Aorta (tissue), 5 donors: ENCODE measurements at regions not wholly inside any gene's neighbourhood (a gene's known extent, or its start where the extent isn't known, plus 50 kb on each side); places are given as distances from the start of the nearest gene placed in this dataset.

Source experiments
- ATAC-seq: fragments of 200-7000 bp; cut with Tn5 transposase; one replicate; pipeline ENCODE4 v1.9.1; 2022; ENCODE audit warnings: moderate library complexity; ENCODE audit not compliant: low FRiP score
- DNase-seq, 2 donors: peaks; one replicate each; pipeline ENCODE4 v3.0.0-alpha.2; 2020
- H3K27ac ChIP-seq, 2 donors: one replicate each; pipeline ENCODE4 v1.5.1; 2013; ENCODE audit warnings: low read length in 2 of 2, mild to moderate bottlenecking in 2 of 2, moderate library complexity in 2 of 2, control low read depth in 1 of 2, inconsistent platforms in 1 of 2, low read depth in 1 of 2
- H3K27me3 ChIP-seq, 2 donors: one replicate each; pipeline ENCODE4 v1.6.1; 2013; ENCODE audit warnings: control low read depth in 1 of 2, low read length in 1 of 2, mild to moderate bottlenecking in 1 of 2, moderate library complexity in 1 of 2; ENCODE audit not compliant: insufficient read depth in 2 of 2, control insufficient read depth in 1 of 2
- H3K36me3 ChIP-seq, 2 donors: one replicate each; pipeline ENCODE4 v1.6.1; 2013; ENCODE audit warnings: control low read depth in 1 of 2, low read length in 1 of 2, mild to moderate bottlenecking in 1 of 2; ENCODE audit not compliant: insufficient read depth in 2 of 2, control insufficient read depth in 1 of 2
- H3K4me1 ChIP-seq, 2 donors: one replicate each; pipeline ENCODE4 v1.6.1; 2013; ENCODE audit warnings: low read length in 2 of 2, control low read depth in 1 of 2, mild to moderate bottlenecking in 1 of 2, moderate library complexity in 1 of 2; ENCODE audit not compliant: insufficient read depth in 2 of 2, control insufficient read depth in 1 of 2
- H3K4me3 ChIP-seq, 2 donors: one replicate each; pipeline ENCODE4 v1.5.1; 2013; ENCODE audit warnings: low read length in 2 of 2, control low read depth in 1 of 2, mild to moderate bottlenecking in 1 of 2
- H3K9me3 ChIP-seq: one replicate; pipeline ENCODE4 v1.6.1; 2013; ENCODE audit warnings: mild to moderate bottlenecking, low read length; ENCODE audit not compliant: control insufficient read depth
- WGBS, 2 donors: extraction: QIAGEN DNeasy Blood & Tissue Kit; methylation state at CpG; one replicate each; pipeline ENCODE4 v1.1.7; 2013; 5-methylcytosine and 5-hydroxymethylcytosine counted together
- intact Hi-C, 2 donors: fragments of 100-400 bp; cut with DNase I; formaldehyde crosslinking; loops; one replicate each; pipeline versions ENCODE4 v1.14.2 to v1.15.0; 2022
- donor health status: healthy with polysubstance abuse.
- donor health status: Bipolar disorder and iron deficiency.
- donor health status: DM: no; HTN: no; CAD: no.
- donor health status: DM: no; HTN: no; CAD: no.
- donor health status: DM: yes; HTN: yes; CAD: no.

- intact Hi-C loops = no loop called here
- peaks cover 2 to 3% of the 10 kb centered on the region in 2 donors for H3K4me1 ChIP-seq
- no peaks in the 10 kb centered on the region for H3K27me3 ChIP-seq
- ATAC-seq = no peak
- H3K36me3 ChIP-seq = no peaks in the 10 kb centered on the region
- no peak overlapping the region for H3K27ac ChIP-seq
- no peak for DNase-seq
- no peak overlapping the region for H3K4me3 ChIP-seq
- no peaks in the 10 kb centered on the region for H3K9me3 ChIP-seq
Measured at GRCh38 chr5:60018091-60018490, 124.6 kb upstream of the PDE4D start.

GRCh38 chr5:60014331-60014730 lies 120.8 kb upstream of the PDE4D start:
- no peaks in the 10 kb centered on the region for H3K36me3 ChIP-seq
- no peak overlapping the region for H3K27ac ChIP-seq
- intact Hi-C loops = no loop called here
- ATAC-seq = no peak
- H3K4me1 ChIP-seq = no peaks in the 10 kb centered on the region
- no peak overlapping the region for H3K4me3 ChIP-seq
- H3K9me3 ChIP-seq = no peaks in the 10 kb centered on the region
- 69 to 78% methylated on average over 2 of the region's 2 CpGs for WGBS, 2 donors
- no peak for DNase-seq
- no peaks in the 10 kb centered on the region for H3K27me3 ChIP-seq

GRCh38 chr5:60010853-60011252 lies 117.3 kb upstream of the PDE4D start:
- DNase-seq (no peak), ATAC-seq (no peak)
- Histone ChIP-seq H3K4me1 (no peaks in the 10 kb centered on the region), H3K36me3 (no peaks in the 10 kb centered on the region), H3K9me3 (no peaks in the 10 kb centered on the region), H3K27me3 (no peaks in the 10 kb centered on the region), H3K27ac (no peak overlapping the region), H3K4me3 (no peak overlapping the region)
- intact Hi-C loops = no loop called here

GRCh38 chr5:60010328-60010727 lies 116.8 kb upstream of the PDE4D start:
- no peak for ATAC-seq
- H3K27me3 ChIP-seq = no peaks in the 10 kb centered on the region

GRCh38 chr5:60007729-60008128 lies 114.2 kb upstream of the PDE4D start:
- H3K27ac ChIP-seq = no peak overlapping the region
- H3K9me3 ChIP-seq = no peaks in the 10 kb centered on the region
- no peak for DNase-seq
- H3K27me3 ChIP-seq = no peaks in the 10 kb centered on the region
- H3K36me3 ChIP-seq = no peaks in the 10 kb centered on the region
- ATAC-seq = no peak
- intact Hi-C loops = no loop called here
- no peak overlapping the region for H3K4me3 ChIP-seq
- WGBS, 2 donors = 94% methylated on average over 2 of the region's 2 CpGs
- no peaks in the 10 kb centered on the region for H3K4me1 ChIP-seq

More at GRCh38 chr5:60010328-60010727, 116.8 kb upstream of the PDE4D start:
- Histone ChIP-seq H3K4me1 (no peaks in the 10 kb centered on the region), H3K36me3 (no peaks in the 10 kb centered on the region), H3K27ac (no peak overlapping the region), H3K9me3 (no peaks in the 10 kb centered on the region), H3K4me3 (no peak overlapping the region)
- WGBS, 2 donors = 68 to 71% methylated on average over 1 of the region's 1 CpG
- intact Hi-C loops = no loop called here
- DNase-seq = no peak

- H3K27ac ChIP-seq = no peak overlapping the region
- no peaks in the 10 kb centered on the region for H3K36me3 ChIP-seq
- WGBS, 2 donors = 61 to 64% methylated on average over 2 of the region's 2 CpGs
- H3K4me3 ChIP-seq = no peak overlapping the region
- H3K9me3 ChIP-seq = peaks cover 3% of the 10 kb centered on the region
- no peaks in the 10 kb centered on the region for H3K27me3 ChIP-seq
- no peaks in the 10 kb centered on the region for H3K4me1 ChIP-seq
- intact Hi-C loops = no loop called here
- DNase-seq (no peak), ATAC-seq (no peak)
Measured at GRCh38 chr5:59999056-59999455, 105.5 kb upstream of the PDE4D start.

GRCh38 chr5:59992206-59992605 lies 98.7 kb upstream of the PDE4D start:
- no peak overlapping the region for H3K4me3 ChIP-seq
- intact Hi-C loops = no loop called here
- 82 to 86% methylated on average over 3 of the region's 3 CpGs for WGBS, 2 donors
- H3K36me3 ChIP-seq = no peaks in the 10 kb centered on the region
- H3K27me3 ChIP-seq = no peaks in the 10 kb centered on the region
- H3K4me1 ChIP-seq = no peaks in the 10 kb centered on the region
- no peak overlapping the region for H3K27ac ChIP-seq
- no peak for ATAC-seq
- no peaks in the 10 kb centered on the region for H3K9me3 ChIP-seq
- DNase-seq = no peak

GRCh38 chr5:59988396-59988795 lies 94.9 kb upstream of the PDE4D start:
- no peaks in the 10 kb centered on the region for H3K36me3 ChIP-seq
- no peak for ATAC-seq
- no peak overlapping the region for H3K27ac ChIP-seq
- H3K27me3 ChIP-seq = no peaks in the 10 kb centered on the region
- H3K4me3 ChIP-seq = no peak overlapping the region
- WGBS, 2 donors = 92 to 96% methylated on average over 7 of the region's 7 CpGs
- H3K9me3 ChIP-seq = no peaks in the 10 kb centered on the region
- no peak for DNase-seq
- no peaks in the 10 kb centered on the region for H3K4me1 ChIP-seq
- intact Hi-C loops = no loop called here

GRCh38 chr5:59976342-59976741 lies 82.8 kb upstream of the PDE4D start:
- H3K4me1 ChIP-seq = peaks cover 2 to 5% of the 10 kb centered on the region in 2 donors
- no peak overlapping the region for H3K27ac ChIP-seq
- no peaks in the 10 kb centered on the region for H3K9me3 ChIP-seq
- H3K4me3 ChIP-seq = no peak overlapping the region
- H3K27me3 ChIP-seq = no peaks in the 10 kb centered on the region
- DNase-seq = no peak
- intact Hi-C loops = no loop called here
- no peak for ATAC-seq
- H3K36me3 ChIP-seq = peaks cover 0 to 1% of the 10 kb centered on the region in 2 donors
- 54 to 75% methylated on average over 1 of the region's 1 CpG for WGBS, 2 donors
